Stimulated activated CD8-positive, alpha-beta memory T cell treated with anti-CD3 and anti-CD28 coated beads, Interleukin-4, amount 100 ng/mL, for 1 hour (primary cell): ENCODE measurements at regions not wholly inside any gene's neighbourhood (a gene's known extent, or its start where the extent isn't known, plus 50 kb on each side); places are given as distances from the start of the nearest gene placed in this dataset.

ENCODE experiments used
- DNase-seq, 2 donors: peaks; one replicate each; pipeline ENCODE4 v3.0.0-alpha.2; 2020; ENCODE audit warnings: low read depth in 2 of 2, low spot score in 1 of 2

DNA sequence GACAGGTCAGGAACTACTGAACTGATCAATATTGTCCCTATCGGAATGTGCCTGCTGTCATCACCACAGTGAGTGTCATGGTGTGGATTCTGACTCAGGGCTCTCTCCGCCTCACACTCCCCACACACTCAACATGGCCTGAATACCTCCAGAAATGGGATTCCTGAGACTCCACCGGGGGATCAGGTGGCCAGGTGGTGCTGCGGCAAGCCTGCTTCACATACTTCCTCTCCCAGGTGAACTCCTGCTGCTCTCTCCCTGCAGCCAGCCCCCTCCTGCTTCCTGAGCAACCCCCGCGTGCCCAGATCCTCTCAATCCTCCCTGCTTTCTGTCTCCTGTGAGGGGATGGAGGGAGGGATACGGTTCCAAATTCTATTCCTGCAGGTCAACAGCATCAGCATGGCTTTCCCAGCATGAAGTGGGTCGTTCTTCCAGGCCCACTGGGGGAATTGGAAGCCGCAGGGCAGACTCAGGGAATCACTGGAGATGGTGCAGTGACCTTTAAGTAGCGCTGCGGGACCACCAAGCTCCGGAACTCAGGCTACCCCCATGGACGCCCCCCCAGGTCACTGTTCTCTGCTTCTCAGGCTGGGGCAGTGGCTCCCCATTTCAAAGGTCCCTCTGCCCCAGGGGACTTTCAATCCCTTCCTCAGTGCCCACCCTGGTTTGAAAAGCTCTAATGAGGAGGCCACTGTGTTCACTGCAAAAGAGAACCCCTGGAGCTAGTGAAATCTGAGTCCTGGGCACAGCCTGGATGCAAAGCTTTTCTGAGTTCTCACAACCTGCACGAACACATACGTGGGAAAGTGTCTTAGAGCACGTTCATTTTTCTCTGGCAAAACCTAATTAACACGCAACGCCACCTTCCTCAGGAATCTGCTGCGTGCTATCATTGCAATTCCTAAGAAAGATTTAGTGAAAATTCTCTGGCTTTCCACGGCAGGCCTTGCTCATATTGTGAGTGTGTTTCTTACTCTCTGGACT is 168.4 kb downstream of the ZFP36L2 start:
- DNase-seq = no peak

DNA sequence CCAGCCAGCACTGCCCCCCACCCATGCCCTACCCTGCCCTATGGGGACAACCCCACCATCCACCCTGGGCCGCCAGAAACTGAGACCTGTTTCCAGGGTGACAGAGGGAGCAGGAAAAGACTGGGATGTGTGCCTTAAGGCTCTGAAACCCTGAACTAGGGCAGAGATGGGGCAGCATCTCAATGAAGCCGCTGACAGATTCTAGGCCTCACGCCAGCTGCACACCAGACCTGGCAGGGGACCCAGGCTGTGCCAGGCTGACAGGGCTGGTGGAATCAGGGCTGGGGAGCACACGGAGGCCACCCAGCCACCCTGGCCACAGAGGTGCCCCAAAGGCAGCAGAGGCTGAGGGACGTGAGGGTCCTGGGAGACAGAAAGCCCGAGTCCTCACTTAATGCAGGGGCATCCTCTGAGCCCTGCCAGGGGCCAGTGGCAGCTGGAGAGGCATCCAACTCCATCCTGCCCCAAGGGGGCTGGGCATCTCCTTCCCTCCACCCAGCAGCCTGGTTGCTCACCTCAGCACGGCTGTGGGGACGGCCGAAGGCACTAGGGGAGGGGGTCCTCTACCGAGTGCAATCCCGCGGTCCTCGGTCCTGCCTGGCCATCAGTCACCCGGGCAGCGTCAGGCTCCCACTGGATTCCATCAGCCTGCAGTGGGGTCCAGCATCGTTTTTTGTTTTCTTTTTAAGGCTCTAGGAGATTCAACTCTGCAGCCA is 169.2 kb downstream of the ZFP36L2 start:
- DNase-seq = no peak

- DNase-seq = no peak
Measured at GRCh38 chr2:43055985-43056384, 170.4 kb downstream of the ZFP36L2 start.

GRCh38 chr2:43055086-43055912 is 171.1 kb downstream of the ZFP36L2 start:
- DNase-seq = no peak

DNA sequence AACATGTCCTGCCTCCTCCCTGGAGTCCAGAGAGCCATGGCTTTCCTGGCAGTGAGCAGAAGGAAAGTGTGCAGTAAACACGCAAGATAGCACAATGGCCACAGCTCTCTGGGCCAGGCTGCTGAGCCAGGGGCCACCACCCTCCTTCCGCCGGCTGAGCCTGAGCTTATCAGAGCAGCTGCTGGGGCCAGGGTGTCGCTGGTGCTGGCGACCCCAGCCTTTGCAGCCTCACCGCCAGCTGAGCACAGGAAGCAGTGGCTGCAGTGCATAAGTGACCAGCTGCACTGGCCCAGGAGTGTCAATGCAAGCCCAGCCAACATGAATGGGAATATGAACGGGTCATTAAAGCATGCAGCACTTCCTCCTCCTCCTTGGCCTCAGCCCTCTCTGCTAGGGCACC is 172.0 kb downstream of the ZFP36L2 start:
- DNase-seq = no peak

- DNase-seq = no peak
Measured at GRCh38 chr2:43052944-43053306, 173.5 kb downstream of the ZFP36L2 start.

DNA sequence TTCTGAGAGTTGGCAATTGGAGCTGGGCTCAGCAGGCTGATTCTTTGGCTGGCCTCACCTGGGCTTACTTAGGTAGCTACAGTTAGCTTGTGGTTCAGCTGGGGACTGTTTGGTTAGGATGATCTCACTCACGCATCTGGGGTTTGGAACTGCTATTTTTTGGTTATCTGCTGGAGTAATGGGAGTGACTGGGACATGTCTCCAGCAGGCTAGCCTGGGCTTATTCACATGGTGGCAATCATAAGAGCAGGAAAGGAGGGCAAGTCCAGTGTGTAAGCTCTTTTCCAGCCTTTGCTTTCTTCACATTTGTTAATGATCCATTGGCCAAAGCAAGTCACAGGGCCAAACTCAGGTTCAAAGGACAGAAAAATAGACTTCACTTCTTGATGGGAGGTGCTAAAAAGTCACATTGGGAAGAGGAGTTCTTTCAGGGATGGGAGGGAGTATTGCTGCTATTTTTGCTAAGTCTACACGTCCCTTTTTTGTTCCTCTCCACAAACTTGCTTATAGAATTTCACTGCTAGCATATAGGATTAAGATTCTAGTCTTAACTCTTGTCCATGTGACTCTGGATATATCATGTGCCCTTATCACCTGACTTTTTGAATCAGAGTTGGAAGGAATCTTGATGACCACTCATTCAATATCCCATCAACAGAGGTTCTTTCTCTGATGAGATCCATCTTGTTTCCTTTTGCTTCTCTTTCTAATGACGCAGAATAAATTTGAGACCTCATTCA is 174.0 kb downstream of the ZFP36L2 start:
- DNase-seq = no peak

DNA sequence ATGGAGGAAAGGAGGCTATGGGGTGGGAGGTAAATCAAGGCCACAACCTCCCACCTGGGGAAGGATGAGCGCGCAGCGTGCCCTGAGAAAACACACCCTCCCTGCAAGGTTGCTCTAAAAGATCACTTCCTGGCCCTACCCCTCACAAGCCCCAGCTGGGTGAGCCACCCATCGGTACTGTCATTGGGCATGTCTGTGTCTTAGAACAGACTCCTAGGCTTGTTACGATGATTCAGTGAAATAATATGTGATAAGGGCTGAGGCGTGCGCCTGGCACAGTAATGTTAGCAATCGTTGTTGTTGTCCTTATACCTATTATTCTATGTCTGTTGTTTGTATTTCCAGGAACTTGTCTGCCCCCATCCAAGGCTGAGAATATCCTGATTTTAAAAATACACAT is 175.1 kb downstream of the ZFP36L2 start:
- no peak for DNase-seq

DNA sequence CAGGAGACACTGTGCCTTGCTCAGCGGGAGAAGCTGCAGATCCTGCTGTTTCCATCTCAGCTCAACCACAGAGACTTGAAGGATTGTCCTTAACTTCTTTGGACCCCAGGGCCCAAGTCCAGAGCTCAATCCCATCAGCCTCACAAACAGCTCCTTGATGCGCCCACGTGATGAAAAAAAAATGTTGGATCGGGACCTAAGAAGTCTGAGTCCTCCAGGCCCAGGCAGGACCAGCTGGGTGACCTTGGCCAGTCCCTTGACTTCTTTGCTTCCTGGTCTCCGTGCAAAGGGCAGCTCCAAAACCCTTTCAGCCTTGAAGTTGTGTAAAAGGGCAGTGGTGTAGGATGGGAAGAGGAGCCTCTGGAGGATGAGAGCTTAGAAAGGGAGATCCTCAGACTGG is 175.5 kb downstream of the ZFP36L2 start:
- no peak for DNase-seq

GRCh38 chr2:43049836-43050801 is 176.3 kb downstream of the ZFP36L2 start:
- DNase-seq = no peak

GRCh38 chr2:43047187-43047780 is 179.1 kb downstream of the ZFP36L2 start:
- DNase-seq = no peak

GRCh38 chr2:43045866-43046265 is 180.5 kb downstream of the ZFP36L2 start:
- no peak for DNase-seq

DNA sequence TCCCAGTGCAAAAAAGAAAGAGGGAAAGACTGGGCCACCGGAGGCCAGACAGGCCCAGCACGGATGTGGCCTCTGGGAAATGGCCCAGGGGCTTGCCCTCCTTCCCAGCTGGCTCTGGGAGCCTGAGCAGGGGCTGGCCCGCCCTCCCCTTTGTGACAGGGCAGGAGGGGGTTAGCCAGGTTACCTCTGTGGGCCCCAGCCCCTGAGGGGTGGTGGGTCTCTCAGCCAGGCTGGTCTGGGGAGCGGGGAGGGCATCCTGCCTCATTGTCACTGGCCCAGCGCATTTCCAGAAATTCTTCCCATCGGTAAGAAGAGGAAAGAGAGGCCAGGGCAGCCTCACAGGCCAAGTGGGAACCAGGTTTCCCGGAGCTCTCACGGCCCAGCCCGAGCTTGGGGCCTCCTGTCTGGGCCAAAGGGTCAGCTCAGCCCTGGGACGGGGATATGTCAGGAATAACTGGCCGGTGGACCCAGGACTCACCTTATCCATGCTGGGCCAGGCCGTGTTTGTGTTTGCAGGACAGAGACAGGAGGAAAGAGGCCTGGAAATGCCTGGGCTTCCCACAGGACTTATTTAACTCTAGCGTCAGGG is 182.2 kb downstream of the ZFP36L2 start:
- DNase-seq = no peak

DNA sequence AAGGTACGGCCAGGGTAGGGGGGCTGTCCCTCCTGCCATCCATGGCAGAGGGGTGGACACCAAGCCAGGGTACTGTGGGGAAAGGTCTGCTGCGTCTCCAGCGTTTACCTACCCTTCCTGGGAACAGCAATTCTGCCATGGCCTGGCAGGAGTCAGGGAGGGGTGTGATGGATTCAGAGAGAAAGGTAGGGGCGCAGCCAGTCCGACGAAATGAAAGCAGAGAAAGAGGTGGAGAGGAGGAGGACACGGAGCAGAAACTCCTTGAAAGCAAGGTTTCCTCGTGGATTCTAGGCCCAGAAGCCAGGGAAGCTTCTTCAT is 182.9 kb downstream of the ZFP36L2 start:
- no peak for DNase-seq

DNA sequence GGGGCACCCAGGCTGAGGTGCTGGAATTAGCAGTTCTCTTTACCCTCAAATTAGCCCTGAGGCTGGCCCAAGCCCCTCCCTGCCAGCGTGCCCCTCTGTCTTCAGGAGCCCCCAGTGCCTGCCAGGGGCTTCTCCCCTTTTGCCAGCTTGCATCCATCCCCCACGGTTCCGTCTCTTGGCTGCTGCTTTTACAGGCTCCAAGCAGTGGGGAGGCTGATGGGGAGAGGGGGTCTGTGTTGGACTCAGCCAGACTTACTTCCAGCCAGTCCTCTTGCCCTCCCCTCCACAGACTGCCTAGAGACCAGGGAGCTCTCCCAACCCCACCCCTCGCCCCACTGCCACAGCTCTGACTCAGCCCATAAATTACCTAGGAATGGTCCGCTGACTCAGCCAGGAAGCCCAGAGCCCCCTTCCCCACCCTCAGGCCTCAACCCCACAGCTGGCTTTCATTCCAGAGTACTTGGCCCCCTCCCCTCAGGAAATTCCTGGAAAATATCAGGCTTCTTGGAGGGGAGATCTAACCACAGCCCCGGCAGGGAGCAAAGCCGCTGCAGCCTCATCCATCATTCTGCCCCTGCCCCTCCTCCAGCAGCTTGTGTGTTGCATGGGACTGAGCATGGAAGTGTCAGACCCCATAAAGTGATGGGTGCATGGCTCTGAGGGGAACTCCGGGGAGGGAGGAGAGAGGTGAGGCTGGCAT is 184.6 kb downstream of the ZFP36L2 start:
- no peak for DNase-seq

DNA sequence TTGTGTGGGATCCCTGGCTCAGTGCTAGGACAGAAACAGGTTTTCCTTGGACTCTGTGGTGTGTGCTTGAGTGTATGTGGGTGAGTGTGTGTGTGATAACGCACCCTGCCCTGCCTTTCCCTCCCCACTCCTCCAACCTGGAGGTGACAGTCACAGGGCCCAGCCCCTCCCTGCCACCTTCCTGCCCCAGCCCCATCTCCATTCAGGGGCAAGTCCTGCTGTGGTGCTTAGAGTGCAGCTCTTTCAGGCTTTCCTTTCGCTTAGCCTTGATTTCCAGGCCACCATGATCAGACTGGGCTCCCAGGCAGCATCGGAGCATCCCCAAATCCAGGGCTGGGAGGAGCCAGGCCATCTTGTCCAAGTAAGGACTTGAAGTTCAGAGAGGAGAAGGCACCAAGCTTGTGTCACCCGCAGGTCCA is 185.2 kb downstream of the ZFP36L2 start:
- no peak for DNase-seq

- no peak for DNase-seq
Measured at GRCh38 chr2:43040084-43040854, 186.1 kb downstream of the ZFP36L2 start.
